A549 (cell line): ENCODE measurements at regions not wholly inside any gene's neighbourhood (a gene's known extent, or its start where the extent isn't known, plus 50 kb on each side); places are given as distances from the start of the nearest gene placed in this dataset.

Experiments
- ATAC-seq, 2 experiments: fragments of 200-7000 bp in 1 of 2; fragments of >200 bp in 1 of 2; cut with Nextera tagmentation in 1 of 2; cut with Tn5 transposase in 1 of 2; 3 replicates each; pipeline versions ENCODE4 v1.8.0 to v1.9.1; 2018 to 2020; ENCODE audit warnings: mild to moderate bottlenecking in 1 of 2, moderate library complexity in 1 of 2
- CTCF ChIA-PET: fragments of 300-600 bp; sonication (Branson Sonifier 250); formaldehyde crosslinking; extraction: SDS; loops from one replicate; lab custom pipeline; 2021; ENCODE audit warnings: antibody characterized with exemption, inconsistent platforms; lab: Yijun Ruan, JAX
- POLR2A ChIA-PET: fragments of 350-600 bp; formaldehyde crosslinking; extraction: SDS; loops from one replicate; lab custom pipeline; 2021; ENCODE audit warnings: antibody characterized with exemption, inconsistent platforms; lab: Yijun Ruan, JAX
- DNase-seq, 2 experiments: peaks; one replicate each; pipeline versions ENCODE4 v3.0.0 to v3.0.0-alpha.2; 2011 to 2016; ENCODE audit warnings: low read depth in 1 of 2, low spot score in 1 of 2
- FAIRE-seq: peaks from 2 replicates; lab custom pipeline; 2011; peaks lifted over from hg19 to GRCh38; lab: Jason Lieb, UNC
- H3K27ac ChIP-seq, 2 experiments: fragments of >200 bp; sonication (Bioruptor Twin); formaldehyde crosslinking; 3 replicates each; pipeline ENCODE4 v1.5.1; 2016 to 2017
- H3K4me1 ChIP-seq: fragments of >200 bp; sonication (Bioruptor Twin); formaldehyde crosslinking; 3 replicates; pipeline ENCODE4 v1.6.1; 2016
- H3K4me2 ChIP-seq: fragments of >200 bp; sonication (Bioruptor Twin); formaldehyde crosslinking; 3 replicates; pipeline ENCODE4 v1.6.1; 2016
- H3K4me3 ChIP-seq: fragments of >200 bp; sonication (Bioruptor Twin); formaldehyde crosslinking; 3 replicates; pipeline ENCODE4 v1.5.1; 2016
- H3K9me3 ChIP-seq: fragments of >200 bp; sonication (Bioruptor Twin); formaldehyde crosslinking; 3 replicates; pipeline ENCODE4 v1.6.1; 2016
- CBX8 ChIP-seq: fragments of 200-600 bp; sonication (generic); IDR thresholded peaks from 2 replicates; pipeline ENCODE4 v1.6.1; 2016
- EHF ChIP-seq: fragments of 250-450 bp; sonication (Bioruptor Pico); IDR thresholded peaks from 2 replicates; pipeline ENCODE4 v1.5.0; 2020; ENCODE audit warnings: mild to moderate bottlenecking
- EP300 ChIP-seq, 2 experiments: fragments of >200 bp; sonication (Bioruptor Twin); formaldehyde crosslinking; IDR thresholded peaks; 2 replicates in 1 of 2; 3 replicates in 1 of 2; pipeline ENCODE4 v1.6.1; 2016 to 2017
- FOSB ChIP-seq: fragments of 250-450 bp; sonication (Bioruptor Pico); IDR thresholded peaks from 2 replicates; pipeline ENCODE4 v1.5.0; 2020; ENCODE audit warnings: mild to moderate bottlenecking, moderate library complexity
- FOXS1 ChIP-seq: fragments of 250-450 bp; sonication (Bioruptor Pico); IDR thresholded peaks from 2 replicates; pipeline ENCODE4 v1.5.0; 2020; ENCODE audit warnings: mild to moderate bottlenecking, moderate library complexity
- HDAC2 ChIP-seq: fragments of 200-600 bp; sonication (generic); IDR thresholded peaks from 2 replicates; pipeline ENCODE4 v1.6.1; 2016
- HOXA7 ChIP-seq: fragments of 250-450 bp; sonication (Bioruptor Pico); IDR thresholded peaks from 2 replicates; pipeline ENCODE4 v1.5.0; 2020; ENCODE audit warnings: mild to moderate bottlenecking, moderate library complexity
- HOXB13 ChIP-seq: fragments of 250-450 bp; sonication (Bioruptor Pico); IDR thresholded peaks from 2 replicates; pipeline ENCODE4 v1.5.0; 2020; ENCODE audit warnings: low read depth, mild to moderate bottlenecking, moderate library complexity
- HOXB5 ChIP-seq: fragments of 250-450 bp; sonication (Bioruptor Pico); IDR thresholded peaks from 2 replicates; pipeline ENCODE4 v1.5.0; 2020; ENCODE audit warnings: mild to moderate bottlenecking, moderate library complexity
- JUN ChIP-seq, 2 experiments: fragments of >200 bp; sonication (Bioruptor Twin); formaldehyde crosslinking; IDR thresholded peaks; 2 replicates in 1 of 2; 3 replicates in 1 of 2; pipeline ENCODE4 v1.6.1; 2016 to 2017
- KDM1A ChIP-seq: fragments of 200-600 bp; sonication (generic); IDR thresholded peaks from 2 replicates; pipeline ENCODE4 v1.6.1; 2016; ENCODE audit warnings: low read depth, mild to moderate bottlenecking
- KDM5A ChIP-seq: fragments of 200-600 bp; sonication (generic); IDR thresholded peaks from 2 replicates; pipeline ENCODE4 v1.6.1; 2016; ENCODE audit warnings: antibody characterized with exemption, mild to moderate bottlenecking
- MAFK ChIP-seq: fragments of 450-650 bp; IDR thresholded peaks from 2 replicates; pipeline ENCODE4 v1.6.1; 2014; ENCODE audit not compliant: partially characterized antibody
- NFE2L2 ChIP-seq: fragments of 150-350 bp; conservative IDR thresholded peaks from 2 replicates; pipeline ENCODE4 v1.6.1; 2014; ENCODE audit warnings: low read length
- NR3C1 ChIP-seq: fragments of >200 bp; sonication (Bioruptor Twin); formaldehyde crosslinking; IDR thresholded peaks from 3 replicates; pipeline ENCODE4 v1.6.1; 2017
- POLR2A ChIP-seq: IDR thresholded peaks from 2 replicates; pipeline ENCODE4 v1.6.1; 2012; ENCODE audit warnings: mild to moderate bottlenecking, low read length
- POLR2AphosphoS2 ChIP-seq: conservative IDR thresholded peaks from 2 replicates; pipeline ENCODE4 v1.6.1; 2012; ENCODE audit warnings: low read length, improper control_type of control experiment, inconsistent platforms
- RAD21 ChIP-seq, 2 experiments: fragments of >200 bp in 1 of 2; sonication (Bioruptor Twin) in 1 of 2; formaldehyde crosslinking in 1 of 2; IDR thresholded peaks in 1 of 2; conservative IDR thresholded peaks in 1 of 2; 2 replicates in 1 of 2; 3 replicates in 1 of 2; pipeline ENCODE4 v1.6.1; 2012 to 2018; ENCODE audit warnings: inconsistent platforms in 1 of 2
- RARB ChIP-seq: fragments of 250-450 bp; sonication (Bioruptor Pico); IDR thresholded peaks from 2 replicates; pipeline ENCODE4 v1.8.0; 2021; ENCODE audit warnings: mild to moderate bottlenecking, moderate library complexity
- RCOR1 ChIP-seq: fragments of 150-350 bp; IDR thresholded peaks from 2 replicates; pipeline ENCODE4 v1.6.1; 2014; ENCODE audit warnings: antibody characterized with exemption, low read length, low read depth
- RFX5 ChIP-seq: fragments of 450-650 bp; IDR thresholded peaks from 2 replicates; pipeline ENCODE4 v1.7.1; 2014; ENCODE audit warnings: antibody characterized with exemption, mild to moderate bottlenecking, moderate library complexity
- SMC3 ChIP-seq: fragments of >200 bp; sonication (Bioruptor Twin); formaldehyde crosslinking; IDR thresholded peaks from 3 replicates; pipeline ENCODE4 v1.6.1; 2018; ENCODE audit warnings: inconsistent platforms
- TFCP2L1 ChIP-seq: fragments of 250-450 bp; sonication (Bioruptor Pico); IDR thresholded peaks from 2 replicates; pipeline ENCODE4 v1.5.0; 2021; ENCODE audit warnings: mild to moderate bottlenecking
- ZFP36 ChIP-seq: fragments of 450-650 bp; IDR thresholded peaks from 2 replicates; pipeline ENCODE4 v1.6.1; 2014; ENCODE audit warnings: borderline replicate concordance; ENCODE audit not compliant: partially characterized antibody
- WGBS: methylation state at CpG from one replicate; pipeline ENCODE4 v1.1.6; 2017; ENCODE audit errors: missing lambda C conversion rate; 5-methylcytosine and 5-hydroxymethylcytosine counted together
- TF ChIP-seq, protein P1 (sequence below): fragments of 250-450 bp; sonication (Bioruptor Pico); IDR thresholded peaks from 2 replicates; pipeline ENCODE4 v1.5.0; 2020; ENCODE audit warnings: low read depth, mild to moderate bottlenecking, moderate library complexity
- TF ChIP-seq, protein P2 (sequence below): fragments of 150-350 bp; IDR thresholded peaks from 2 replicates; pipeline ENCODE4 v1.6.1; 2014; ENCODE audit warnings: low read depth, mild to moderate bottlenecking, low read length
- TF ChIP-seq, protein P3 (sequence below): IDR thresholded peaks from 2 replicates; pipeline ENCODE4 v1.6.1; 2012

DNA sequence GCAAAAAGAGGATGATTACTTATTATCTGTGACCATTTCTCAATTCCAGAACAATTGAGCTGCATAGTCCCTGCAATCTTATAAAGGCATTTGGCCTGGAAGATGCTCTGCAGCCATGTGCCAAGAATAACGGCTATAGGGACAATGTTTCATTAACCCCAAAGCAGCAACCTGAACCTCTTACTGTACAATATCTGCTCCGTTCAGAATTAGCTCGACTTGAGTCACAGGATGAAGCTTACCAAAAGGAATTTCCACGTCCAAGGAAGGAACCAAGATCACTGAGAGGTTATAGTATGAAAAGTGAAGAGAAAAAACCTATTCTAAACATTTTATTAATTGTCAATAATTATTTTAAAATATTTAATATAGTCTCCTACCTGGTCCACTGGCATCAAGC lies 167.3 kb upstream of the GMDS start:
- H3K4me3 ChIP-seq, result no peak overlapping the region
- ChIA-PET CTCF (interaction anchor here (1.2 kb wide), 1 partner anchor 36 kb away, joined by 4 read pairs; no protein-coding TSS in a partner anchor), POLR2A (no interaction called here)
- FAIRE-seq, result no peak
- DNase-seq, result no peak
- H3K9me3 ChIP-seq, result no peaks in the 10 kb centered on the region
- H3K4me2 ChIP-seq, result no peak overlapping the region
- H3K27ac ChIP-seq, result no peak overlapping the region
- no peak for ATAC-seq
- no peak for TF ChIP-seq RAD21 (conservative IDR thresholded peaks at IDR 0.05 in 1 of 2, IDR thresholded peaks at IDR 0.05 in 1 of 2)
- TF ChIP-seq, protein P1, sequence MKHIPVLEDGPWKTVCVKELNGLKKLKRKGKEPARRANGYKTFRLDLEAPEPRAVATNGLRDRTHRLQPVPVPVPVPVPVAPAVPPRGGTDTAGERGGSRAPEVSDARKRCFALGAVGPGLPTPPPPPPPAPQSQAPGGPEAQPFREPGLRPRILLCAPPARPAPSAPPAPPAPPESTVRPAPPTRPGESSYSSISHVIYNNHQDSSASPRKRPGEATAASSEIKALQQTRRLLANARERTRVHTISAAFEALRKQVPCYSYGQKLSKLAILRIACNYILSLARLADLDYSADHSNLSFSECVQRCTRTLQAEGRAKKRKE (CRISPR knock-in tag), result no peak
- TF ChIP-seq ZFP36, result no peak
- no peak for TF ChIP-seq HOXB13 (CRISPR knock-in tag)
- TF ChIP-seq EP300 (IDR thresholded peaks at IDR 0.05), result no peak
- no peak for TF ChIP-seq HDAC2
- TF ChIP-seq FOSB (CRISPR knock-in tag), result no peak
- no peak for TF ChIP-seq POLR2AphosphoS2
- TF ChIP-seq MAFK, result no peak
- TF ChIP-seq RCOR1, result no peak
- H3K4me1 ChIP-seq, result no peaks in the 10 kb centered on the region
- WGBS, result 33% methylated on average over 4 of the region's 4 CpGs

DNA sequence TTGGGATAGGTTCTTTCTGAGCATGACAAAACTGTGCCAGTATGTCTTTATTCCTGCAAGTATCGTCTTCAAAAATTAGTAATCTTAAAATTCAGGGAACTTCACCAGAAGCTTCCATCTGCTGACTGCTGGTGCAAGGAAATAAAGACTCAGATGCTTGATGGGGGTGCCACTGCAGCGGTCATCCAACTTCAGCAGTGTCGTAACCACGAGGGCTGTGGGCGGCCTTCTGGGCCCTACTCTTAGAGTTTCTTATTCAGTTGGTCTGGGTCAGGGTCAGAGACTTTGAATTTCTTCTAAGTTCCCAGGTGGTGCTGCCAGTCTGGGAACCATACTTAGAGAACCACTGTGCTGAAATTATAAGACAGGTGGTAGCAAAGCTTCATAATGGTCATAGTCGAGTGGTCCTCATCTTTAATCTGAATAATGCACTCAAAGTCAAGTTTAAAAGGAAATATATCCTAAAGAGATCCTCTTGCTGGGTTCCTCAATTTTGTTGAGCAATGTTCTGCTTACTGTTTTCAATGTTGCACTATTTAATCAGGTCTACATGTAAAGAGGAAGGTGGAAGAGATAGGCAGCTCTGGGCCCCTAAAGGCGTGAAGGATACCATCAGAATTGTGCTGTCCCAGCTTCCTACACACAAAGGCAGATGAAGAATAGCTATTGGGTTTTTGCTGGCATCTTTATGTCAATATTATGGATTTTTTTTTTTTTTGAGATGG lies 165.4 kb upstream of the GMDS start:
- Histone ChIP-seq H3K4me1 (no peaks in the 10 kb centered on the region), H3K4me2 (no peak overlapping the region), H3K4me3 (no peak overlapping the region), H3K9me3 (no peaks in the 10 kb centered on the region), H3K27ac (no peak overlapping the region)
- FAIRE-seq, result no peak
- 69% methylated on average over 6 of the region's 7 CpGs for WGBS
- CTCF ChIA-PET, result interaction anchor here (1.2 kb wide), 1 partner anchor 10 kb away, joined by 4 read pairs; no protein-coding TSS in a partner anchor
- DNase-seq, result no peak
- ATAC-seq, result no peak
- no peak for TF ChIP-seq TFCP2L1
- no peak for TF ChIP-seq POLR2A
- TF ChIP-seq NFE2L2, result no peak
- no peak for TF ChIP-seq RAD21 (conservative IDR thresholded peaks at IDR 0.05 in 1 of 2, IDR thresholded peaks at IDR 0.05 in 1 of 2)
- no peak for TF ChIP-seq EP300 (IDR thresholded peaks at IDR 0.05)
- TF ChIP-seq RFX5, result no peak
- TF ChIP-seq, protein P2, sequence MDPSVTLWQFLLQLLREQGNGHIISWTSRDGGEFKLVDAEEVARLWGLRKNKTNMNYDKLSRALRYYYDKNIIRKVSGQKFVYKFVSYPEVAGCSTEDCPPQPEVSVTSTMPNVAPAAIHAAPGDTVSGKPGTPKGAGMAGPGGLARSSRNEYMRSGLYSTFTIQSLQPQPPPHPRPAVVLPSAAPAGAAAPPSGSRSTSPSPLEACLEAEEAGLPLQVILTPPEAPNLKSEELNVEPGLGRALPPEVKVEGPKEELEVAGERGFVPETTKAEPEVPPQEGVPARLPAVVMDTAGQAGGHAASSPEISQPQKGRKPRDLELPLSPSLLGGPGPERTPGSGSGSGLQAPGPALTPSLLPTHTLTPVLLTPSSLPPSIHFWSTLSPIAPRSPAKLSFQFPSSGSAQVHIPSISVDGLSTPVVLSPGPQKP, result no peak
- no peak for TF ChIP-seq FOXS1 (CRISPR knock-in tag)
- TF ChIP-seq HOXA7, result no peak
- no peak for TF ChIP-seq SMC3
- TF ChIP-seq KDM5A, result no peak
- TF ChIP-seq, protein P3, sequence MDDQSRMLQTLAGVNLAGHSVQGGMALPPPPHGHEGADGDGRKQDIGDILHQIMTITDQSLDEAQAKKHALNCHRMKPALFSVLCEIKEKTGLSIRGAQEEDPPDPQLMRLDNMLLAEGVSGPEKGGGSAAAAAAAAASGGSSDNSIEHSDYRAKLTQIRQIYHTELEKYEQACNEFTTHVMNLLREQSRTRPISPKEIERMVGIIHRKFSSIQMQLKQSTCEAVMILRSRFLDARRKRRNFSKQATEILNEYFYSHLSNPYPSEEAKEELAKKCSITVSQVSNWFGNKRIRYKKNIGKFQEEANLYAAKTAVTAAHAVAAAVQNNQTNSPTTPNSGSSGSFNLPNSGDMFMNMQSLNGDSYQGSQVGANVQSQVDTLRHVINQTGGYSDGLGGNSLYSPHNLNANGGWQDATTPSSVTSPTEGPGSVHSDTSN, result no peak
- POLR2A ChIA-PET, result no interaction called here

DNA sequence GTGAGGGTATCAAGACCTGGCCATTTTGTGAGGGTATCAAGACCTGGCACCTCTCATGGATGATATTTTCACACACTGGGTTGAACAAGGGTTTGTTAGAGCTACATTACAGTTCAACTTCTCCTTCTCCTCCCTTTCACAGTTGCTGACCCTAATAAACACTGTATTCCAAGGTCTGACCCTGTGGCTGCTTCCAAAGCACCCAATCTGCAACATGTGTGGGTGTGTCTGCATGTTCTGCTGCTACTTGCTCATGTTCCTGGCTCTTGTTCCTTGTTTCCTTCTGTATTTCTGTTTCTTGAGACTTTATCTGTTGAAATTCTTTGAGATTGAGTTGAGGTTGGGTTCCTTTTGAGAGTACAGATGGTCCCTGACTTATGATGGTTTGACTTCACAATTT lies 162.1 kb upstream of the GMDS start:
- H3K9me3 ChIP-seq, result no peaks in the 10 kb centered on the region
- ATAC-seq (no peak), DNase-seq (no peak), FAIRE-seq (no peak)
- no peak overlapping the region for H3K4me2 ChIP-seq
- POLR2A ChIA-PET, result no interaction called here
- H3K27ac ChIP-seq, result no peak overlapping the region
- CTCF ChIA-PET, result no interaction called here
- no peak overlapping the region for H3K4me3 ChIP-seq
- no peaks in the 10 kb centered on the region for H3K4me1 ChIP-seq
- TF ChIP-seq CBX8 (no peak), RCOR1 (no peak), FOSB (CRISPR knock-in tag) (no peak), KDM5A (no peak), KDM1A (no peak), SMC3 (no peak), RARB (CRISPR knock-in tag) (no peak), NFE2L2 (no peak), HOXB5 (CRISPR knock-in tag) (no peak), POLR2A (no peak), NR3C1 (no peak), JUN (IDR thresholded peaks at IDR 0.05) (no peak), EHF (CRISPR knock-in tag) (no peak), MAFK (no peak), RFX5 (no peak)
- TF ChIP-seq, protein P2, result no peak
